PFSK-1 (cell line): ENCODE measurements at regions not wholly inside any gene's neighbourhood (a gene's known extent, or its start where the extent isn't known, plus 50 kb on each side); places are given as distances from the start of the nearest gene placed in this dataset.

Experiments used
- FOXP2 ChIP-seq: optimal IDR thresholded peaks from 2 replicates; pipeline ENCODE3; 2011; ENCODE audit warnings: borderline replicate concordance, control low read depth, inconsistent platforms; ENCODE audit not compliant: insufficient read depth; ENCODE audit errors: extremely low read length, extremely low read depth
- POLR2AphosphoS5 ChIP-seq: IDR thresholded peaks from 2 replicates; pipeline ENCODE4 v1.6.1; 2012; ENCODE audit warnings: low read depth, mild to moderate bottlenecking, control low read depth, low read length, moderate library complexity
- REST ChIP-seq, 2 experiments: IDR thresholded peaks; 2 replicates each; pipeline versions ENCODE4 v1.6.1 to v1.8.0; 2011 to 2012; ENCODE audit warnings: low read depth in 2 of 2, low read length in 2 of 2, control low read depth in 1 of 2, inconsistent platforms in 1 of 2, mild to moderate bottlenecking in 1 of 2, moderate library complexity in 1 of 2; ENCODE audit not compliant: insufficient read depth in 1 of 2
- SIN3A ChIP-seq: IDR thresholded peaks from 2 replicates; pipeline ENCODE4 v1.6.1; 2012; ENCODE audit warnings: mild to moderate bottlenecking, low read length, moderate library complexity, borderline replicate concordance; ENCODE audit not compliant: insufficient read depth
- TAF1 ChIP-seq: IDR thresholded peaks from 2 replicates; pipeline ENCODE4 v1.6.1; 2012; ENCODE audit warnings: low read length, control low read depth, borderline replicate concordance; ENCODE audit not compliant: insufficient read depth

- TF ChIP-seq FOXP2 (no peak), SIN3A (no peak), POLR2AphosphoS5 (no peak), TAF1 (no peak), REST (IDR thresholded peaks at IDR 0.05; ENCODE audit: insufficient read depth in 1 of 2, low read depth in 2 of 2, low read length in 2 of 2) (no peak)
Observed at GRCh38 chr6:145276756-145277155, 458.6 kb downstream of the EPM2A start.

- TF ChIP-seq TAF1 (no peak), POLR2AphosphoS5 (no peak), FOXP2 (no peak), REST (IDR thresholded peaks at IDR 0.05; ENCODE audit: insufficient read depth in 1 of 2, low read depth in 2 of 2, low read length in 2 of 2) (no peak), SIN3A (no peak)
Observed at GRCh38 chr6:145277358-145278086, 457.8 kb downstream of the EPM2A start.

GRCh38 chr6:145278163-145278807, 457.0 kb downstream of the EPM2A start:
- no peak for TF ChIP-seq SIN3A
- TF ChIP-seq FOXP2: no peak
- no peak for TF ChIP-seq POLR2AphosphoS5
- TF ChIP-seq TAF1: no peak
- no peak for TF ChIP-seq REST (IDR thresholded peaks at IDR 0.05; ENCODE audit: insufficient read depth in 1 of 2, low read depth in 2 of 2, low read length in 2 of 2)

- TF ChIP-seq SIN3A: no peak
- no peak for TF ChIP-seq FOXP2
- TF ChIP-seq TAF1: no peak
- no peak for TF ChIP-seq REST (IDR thresholded peaks at IDR 0.05; ENCODE audit: insufficient read depth in 1 of 2, low read depth in 2 of 2, low read length in 2 of 2)
- no peak for TF ChIP-seq POLR2AphosphoS5
Observed at GRCh38 chr6:145279551-145279950, 455.8 kb downstream of the EPM2A start.
